ENCODE measurements at regions not wholly inside any gene's neighbourhood (a gene's known extent, or its start where the extent isn't known, plus 50 kb on each side); places are given as distances from the start of the nearest gene placed in this dataset.

GRCh38 chr14:105858676-105859025, 332.3 kb downstream of the TMEM121 start:
- TF ChIP-seq POLR2AphosphoS5 (IDR thresholded peaks at IDR 0.05; ENCODE audit: low read depth, low read length) (no peak), TAF1 (IDR thresholded peaks at IDR 0.05; ENCODE audit: borderline replicate concordance, low read depth, low read length) (no peak), POLR2A (IDR thresholded peaks at IDR 0.05; ENCODE audit: low read depth, low read length) (no peak)
